Parathyroid adenoma (tissue), 2 donors: ENCODE measurements at regions not wholly inside any gene's neighbourhood (a gene's known extent, or its start where the extent isn't known, plus 50 kb on each side); places are given as distances from the start of the nearest gene placed in this dataset.

Experiments used
- H2AFZ ChIP-seq: fragments of 300-600 bp; sonication (generic); one replicate; pipeline ENCODE4 v1.7.0; 2017; ENCODE audit warnings: antibody characterized with exemption, mild to moderate bottlenecking
- H3K27ac ChIP-seq: fragments of 300-600 bp; sonication (generic); one replicate; pipeline ENCODE4 v1.7.0; 2017
- H3K27me3 ChIP-seq: fragments of 300-600 bp; sonication (generic); one replicate; pipeline ENCODE4 v1.7.0; 2017; ENCODE audit warnings: low read length; ENCODE audit not compliant: control insufficient read depth, insufficient read depth
- H3K36me3 ChIP-seq: fragments of 300-600 bp; sonication (generic); one replicate; pipeline ENCODE4 v1.7.0; 2017; ENCODE audit warnings: low read length; ENCODE audit not compliant: control insufficient read depth, insufficient read depth
- H3K4me1 ChIP-seq: fragments of 300-600 bp; sonication (generic); one replicate; pipeline ENCODE4 v1.7.0; 2017; ENCODE audit warnings: control low read depth
- H3K4me2 ChIP-seq: fragments of 300-600 bp; sonication (generic); one replicate; pipeline ENCODE4 v1.7.0; 2017; ENCODE audit warnings: low read length
- H3K4me3 ChIP-seq: fragments of 300-600 bp; sonication (generic); one replicate; pipeline ENCODE4 v1.7.0; 2017; ENCODE audit warnings: low read depth, low read length
- H3K79me2 ChIP-seq: fragments of 300-600 bp; sonication (generic); one replicate; pipeline ENCODE4 v1.7.0; 2017; ENCODE audit warnings: control low read depth
- H3K9ac ChIP-seq: fragments of 300-600 bp; sonication (generic); one replicate; pipeline ENCODE4 v1.7.0; 2017; ENCODE audit warnings: mild to moderate bottlenecking
- H3K9me3 ChIP-seq: fragments of 300-600 bp; sonication (generic); one replicate; pipeline ENCODE4 v1.7.0; 2017; ENCODE audit warnings: low read length; ENCODE audit not compliant: control insufficient read depth
- CTCF ChIP-seq: fragments of 300-600 bp; sonication (generic); IDR thresholded peaks from one replicate; pipeline ENCODE4 v1.7.0; 2017; ENCODE audit warnings: antibody characterized with exemption, mild to moderate bottlenecking
- donor health status: primary hyperparathyroidism.

DNA sequence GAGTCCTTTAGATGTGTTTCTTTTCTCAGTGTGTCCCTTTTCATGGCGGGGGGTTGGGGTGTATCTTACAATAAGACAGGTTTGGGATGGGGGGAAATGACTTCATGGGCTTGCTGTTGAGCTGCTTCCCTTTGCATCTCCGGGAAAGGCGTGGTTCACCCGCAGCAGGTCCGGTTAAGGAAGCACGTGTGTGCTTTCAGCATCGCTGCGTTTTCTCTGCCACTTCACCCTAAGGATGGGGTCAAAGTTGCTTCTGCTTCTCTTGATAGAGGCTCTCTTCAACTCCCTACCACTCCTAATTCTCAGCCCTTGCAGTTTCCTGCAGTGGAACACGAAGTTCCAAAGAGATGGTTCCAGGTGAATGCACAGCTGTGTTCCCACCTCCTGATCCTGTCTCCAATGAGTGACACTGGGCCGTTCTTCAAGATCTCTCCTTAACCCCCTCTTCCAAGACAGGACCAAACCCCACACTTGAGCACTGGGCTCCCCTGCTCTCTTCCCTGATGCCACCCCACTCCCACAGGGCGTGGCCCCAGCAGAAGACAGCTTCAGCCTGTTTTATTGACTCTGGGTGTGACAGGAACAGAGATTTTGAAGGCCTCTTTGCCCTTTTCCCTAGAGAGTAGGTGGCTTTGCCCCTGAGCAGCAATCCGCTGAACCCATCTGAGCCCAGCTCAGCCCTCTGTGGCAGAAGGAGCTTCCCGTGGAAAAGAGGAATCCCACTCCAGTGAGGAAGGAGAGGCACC is 85.2 kb downstream of the PLEKHG1 start:
- no peak overlapping the region for H2AFZ ChIP-seq
- H3K27ac ChIP-seq = peak overlapping the region; percentile 63
- H3K9ac ChIP-seq = no peak overlapping the region
- no peaks in the 10 kb centered on the region for H3K9me3 ChIP-seq
- peaks cover 27% of the 10 kb centered on the region for H3K4me1 ChIP-seq
- no peak for TF ChIP-seq CTCF
- H3K79me2 ChIP-seq = peaks cover 58% of the 10 kb centered on the region
- no peaks in the 10 kb centered on the region for H3K36me3 ChIP-seq
- no peak overlapping the region for H3K4me2 ChIP-seq
- no peak overlapping the region for H3K4me3 ChIP-seq
- H3K27me3 ChIP-seq = no peaks in the 10 kb centered on the region

GRCh38 chr6:150685860-150686259 is 86.2 kb downstream of the PLEKHG1 start:
- Histone ChIP-seq H3K4me3 (no peak overlapping the region), H3K27ac (peak overlapping the region; percentile 9), H2AFZ (no peak overlapping the region), H3K9ac (no peak overlapping the region), H3K79me2 (peaks cover 56% of the 10 kb centered on the region), H3K9me3 (no peaks in the 10 kb centered on the region), H3K36me3 (no peaks in the 10 kb centered on the region), H3K27me3 (no peaks in the 10 kb centered on the region), H3K4me1 (peaks cover 18% of the 10 kb centered on the region), H3K4me2 (no peak overlapping the region)
- peak; percentile 53 for TF ChIP-seq CTCF

DNA sequence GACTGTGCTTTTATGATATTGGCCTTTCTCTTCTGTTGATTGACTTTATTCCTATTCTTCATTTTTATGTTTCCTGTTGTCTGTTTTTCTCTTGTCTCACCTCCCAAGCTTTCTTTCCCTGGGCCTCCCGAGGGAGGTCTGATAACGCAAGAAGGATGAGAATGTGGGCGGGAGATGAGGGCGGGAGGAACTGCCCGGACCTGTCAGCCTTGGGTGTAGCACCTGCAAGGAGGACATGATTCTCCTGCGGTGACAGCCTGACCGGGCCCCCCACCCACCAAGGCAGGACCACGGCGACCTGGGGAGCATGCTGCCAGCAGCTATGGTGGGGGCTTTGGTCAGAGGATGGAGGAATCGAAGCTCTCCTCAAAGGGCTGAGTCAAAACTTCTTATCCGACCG is 86.9 kb downstream of the PLEKHG1 start:
- Histone ChIP-seq H3K4me2 (no peak overlapping the region), H3K79me2 (peaks cover 60% of the 10 kb centered on the region), H3K36me3 (no peaks in the 10 kb centered on the region), H3K9ac (no peak overlapping the region), H3K9me3 (no peaks in the 10 kb centered on the region), H3K4me3 (no peak overlapping the region), H3K4me1 (peaks cover 17% of the 10 kb centered on the region), H3K27ac (peak overlapping the region; percentile 5), H3K27me3 (no peaks in the 10 kb centered on the region), H2AFZ (no peak overlapping the region)
- no peak for TF ChIP-seq CTCF

DNA sequence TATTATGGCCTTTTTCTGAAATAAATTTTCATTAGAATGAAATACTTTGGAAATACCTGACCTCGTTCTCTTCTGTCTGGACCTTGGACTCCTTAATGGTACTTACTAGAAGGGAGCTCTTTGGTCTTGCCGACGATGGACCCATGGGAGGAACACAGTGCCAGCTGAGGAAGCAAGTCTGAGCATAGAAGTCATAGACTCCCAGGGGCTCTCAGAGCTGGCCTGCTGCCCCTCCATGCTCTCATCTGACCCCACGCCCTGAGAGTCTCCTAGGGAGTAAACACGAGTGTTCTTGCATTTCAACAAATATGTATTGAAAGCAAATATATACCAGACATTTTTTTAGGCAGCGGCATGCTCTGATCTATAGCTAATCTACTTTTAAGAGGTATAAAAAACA is 87.8 kb downstream of the PLEKHG1 start:
- peaks cover 12% of the 10 kb centered on the region for H3K4me1 ChIP-seq
- H3K27ac ChIP-seq = peak overlapping the region; percentile 5
- no peak for TF ChIP-seq CTCF
- no peak overlapping the region for H3K4me3 ChIP-seq
- no peaks in the 10 kb centered on the region for H3K36me3 ChIP-seq
- H3K9me3 ChIP-seq = no peaks in the 10 kb centered on the region
- H3K79me2 ChIP-seq = peaks cover 62% of the 10 kb centered on the region
- no peak overlapping the region for H3K4me2 ChIP-seq
- H2AFZ ChIP-seq = no peak overlapping the region
- no peaks in the 10 kb centered on the region for H3K27me3 ChIP-seq
- H3K9ac ChIP-seq = no peak overlapping the region
